SK-N-SH (cell line): ENCODE measurements at regions not wholly inside any gene's neighbourhood (a gene's known extent, or its start where the extent isn't known, plus 50 kb on each side); places are given as distances from the start of the nearest gene placed in this dataset.
"Not testable (repeated sequence)": the region's sequence is repeated elsewhere in the genome, so short reads cannot be mapped to it uniquely, and the experiment has no call there.

Source experiments
- CTCF ChIA-PET: fragments of 300-600, 350-600 bp; formaldehyde crosslinking; extraction: SDS; loops from one replicate; lab custom pipeline; 2021; lab: Yijun Ruan, JAX
- POLR2A ChIA-PET: fragments of 350-600 bp; sonication (Branson Sonifier 250); formaldehyde crosslinking; extraction: SDS; loops from one replicate; lab custom pipeline; 2020; ENCODE audit warnings: antibody characterized with exemption, inconsistent platforms; lab: Yijun Ruan, JAX
- DNase-seq: peaks from one replicate; pipeline ENCODE4 v3.0.0; 2012
- H2AFZ ChIP-seq: fragments of 200-600 bp; sonication (generic); 2 replicates; pipeline ENCODE4 v1.8.1; 2016; ENCODE audit warnings: antibody characterized with exemption, mild to moderate bottlenecking, low read depth
- H3F3A ChIP-seq: fragments of 200-600 bp; sonication (generic); replicated peaks from 2 replicates; pipeline ENCODE3; 2016; ENCODE audit warnings: antibody characterized with exemption, mild to moderate bottlenecking; ENCODE audit not compliant: insufficient read depth
- H3K27ac ChIP-seq, 2 experiments: fragments of 200-500 bp in 1 of 2; fragments of 200-600 bp in 1 of 2; sonication (Bioruptor generic) in 1 of 2; sonication (generic), shearing (Covaris generic) in 1 of 2; 2 replicates each; pipeline versions ENCODE4 v1.5.1 to v1.6.1; 2014 to 2016; ENCODE audit warnings: low read depth in 2 of 2, inconsistent platforms in 1 of 2, low read length in 1 of 2, mild to moderate bottlenecking in 1 of 2, mixed read lengths in 1 of 2
- H3K27me3 ChIP-seq: fragments of 200-600 bp; sonication (generic), shearing (Covaris generic); 2 replicates; pipeline ENCODE4 v1.6.1; 2016; ENCODE audit warnings: mixed run types; ENCODE audit not compliant: insufficient read depth
- H3K36me3 ChIP-seq, 2 experiments: fragments of 200-500 bp in 1 of 2; fragments of 200-600 bp in 1 of 2; sonication (Bioruptor generic) in 1 of 2; sonication (generic) in 1 of 2; replicated peaks in 1 of 2; 2 replicates each; pipeline versions ENCODE3 to v1.5.1; 2014 to 2016; ENCODE audit warnings: low read length in 1 of 2, mild to moderate bottlenecking in 1 of 2; ENCODE audit not compliant: insufficient read depth in 2 of 2, control insufficient read depth in 1 of 2
- H3K4me1 ChIP-seq, 2 experiments: fragments of 200-500 bp in 1 of 2; fragments of 200-600 bp in 1 of 2; sonication (Bioruptor generic) in 1 of 2; sonication (generic), shearing (Covaris generic) in 1 of 2; 2 replicates each; pipeline versions ENCODE4 v1.5.1 to v1.6.1; 2014 to 2016; ENCODE audit warnings: low read depth in 1 of 2, low read length in 1 of 2, mixed run types in 1 of 2; ENCODE audit not compliant: insufficient read depth in 2 of 2, control insufficient read depth in 1 of 2
- H3K4me2 ChIP-seq: fragments of 200-600 bp; sonication (generic), shearing (Covaris generic); 2 replicates; pipeline ENCODE4 v1.6.1; 2017; ENCODE audit warnings: mixed run types
- H3K4me3 ChIP-seq, 2 experiments: fragments of 200-500 bp in 1 of 2; fragments of 200-600 bp in 1 of 2; sonication (Bioruptor generic) in 1 of 2; sonication (generic), shearing (Covaris generic) in 1 of 2; 2 replicates each; pipeline versions ENCODE4 v1.5.1 to v1.8.1; 2014 to 2016; ENCODE audit warnings: low read depth in 2 of 2, inconsistent platforms in 1 of 2, low read length in 1 of 2, mild to moderate bottlenecking in 1 of 2, mixed read lengths in 1 of 2, moderate library complexity in 1 of 2
- H3K79me2 ChIP-seq: fragments of 200-600 bp; sonication (generic); 2 replicates; pipeline ENCODE4 v1.8.1; 2017; ENCODE audit warnings: mild to moderate bottlenecking; ENCODE audit not compliant: insufficient read depth
- H3K9ac ChIP-seq: fragments of 200-600 bp; sonication (generic); 2 replicates; pipeline ENCODE4 v1.6.1; 2017; ENCODE audit warnings: mixed run types
- H3K9me2 ChIP-seq: fragments of 200-600 bp; sonication (generic); 2 replicates; pipeline ENCODE4 v1.6.1; 2017; ENCODE audit warnings: mixed run types
- H3K9me3 ChIP-seq: fragments of 200-600 bp; sonication (generic); 2 replicates; pipeline ENCODE4 v1.6.1; 2017; ENCODE audit warnings: mixed run types, mild to moderate bottlenecking, moderate library complexity
- H4K20me1 ChIP-seq: fragments of 200-600 bp; sonication (generic); 2 replicates; pipeline ENCODE4 v1.6.1; 2017; ENCODE audit warnings: mild to moderate bottlenecking, mixed run types; ENCODE audit not compliant: insufficient read depth
- CHD2 ChIP-seq: fragments of 150-350 bp; IDR thresholded peaks from 2 replicates; pipeline ENCODE4 v1.6.1; 2018; ENCODE audit warnings: low read length; ENCODE audit not compliant: partially characterized antibody
- FOXM1 ChIP-seq: IDR thresholded peaks from 2 replicates; pipeline ENCODE4 v1.4.0; 2012; ENCODE audit warnings: low read depth, mild to moderate bottlenecking
- MEF2A ChIP-seq: IDR thresholded peaks from 2 replicates; pipeline ENCODE4 v1.4.0; 2012; ENCODE audit warnings: low read depth, borderline replicate concordance
- NRF1 ChIP-seq: IDR thresholded peaks from 2 replicates; pipeline ENCODE4 v1.6.1; 2012; ENCODE audit warnings: low read depth, mild to moderate bottlenecking, low read length
- RXRA ChIP-seq: IDR thresholded peaks from 2 replicates; pipeline ENCODE4 v1.4.0; 2012; ENCODE audit warnings: low read depth, mild to moderate bottlenecking, borderline replicate concordance
- TCF12 ChIP-seq: IDR thresholded peaks from 2 replicates; pipeline ENCODE4 v1.4.0; 2012
- TEAD4 ChIP-seq: IDR thresholded peaks from 2 replicates; pipeline ENCODE4 v1.4.0; 2012; ENCODE audit warnings: mild to moderate bottlenecking, borderline replicate concordance; ENCODE audit not compliant: insufficient read depth
- YY1 ChIP-seq: IDR thresholded peaks from 2 replicates; pipeline ENCODE4 v1.4.0; 2012; ENCODE audit warnings: low read depth, mild to moderate bottlenecking
- WGBS: methylation state at CpG from one replicate; pipeline ENCODE4 v1.1.6; 2017; ENCODE audit warnings: low lambda C conversion rate; 5-methylcytosine and 5-hydroxymethylcytosine counted together
- TF ChIP-seq, protein P1 (sequence below): IDR thresholded peaks from 2 replicates; pipeline ENCODE4; 2012

DNA sequence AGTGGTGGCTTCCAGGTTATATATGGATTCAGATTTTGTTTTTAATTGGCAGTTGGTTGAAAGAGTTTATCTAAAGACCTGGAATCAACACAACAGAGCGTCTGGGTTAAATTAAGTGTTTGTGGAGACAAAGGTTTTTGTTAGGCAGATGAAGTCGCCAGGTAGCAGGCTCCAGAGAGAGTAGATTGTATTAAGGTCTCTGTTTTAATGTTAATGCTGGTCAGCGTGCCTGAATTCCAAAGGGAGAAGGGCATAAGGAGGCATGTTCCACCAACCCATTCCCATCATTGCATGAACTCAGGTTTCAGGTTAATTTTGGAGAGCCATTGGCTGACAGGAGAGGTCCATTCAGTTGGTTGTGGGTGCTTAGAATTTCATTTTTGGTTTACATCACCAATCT lies 744.1 kb upstream of the GJE1 start:
- H3K4me1 ChIP-seq: 0 out of 4 replicates have a peak, but pooled peaks cover 0 to 3% of the 10 kb centered on the region in 2 experiments
- POLR2A ChIA-PET: no interaction called here

GRCh38 chr6:141370438-141370837 lies 762.3 kb upstream of the GJE1 start:
- H3K9me3 ChIP-seq: 0 out of 2 replicates have a peak, but pooled peaks cover 6% of the 10 kb centered on the region
- H3K27ac ChIP-seq: no peak overlapping the region
- H3K79me2 ChIP-seq: no peaks in the 10 kb centered on the region
- H4K20me1 ChIP-seq: no peaks in the 10 kb centered on the region
- no peaks in the 10 kb centered on the region for H3K27me3 ChIP-seq
- H3K36me3 ChIP-seq: no peaks in the 10 kb centered on the region
- no peak overlapping the region for H3K4me3 ChIP-seq
- no peak overlapping the region for H3K9ac ChIP-seq
- WGBS: 10% methylated on average over 2 of the region's 2 CpGs
- no peak overlapping the region for H2AFZ ChIP-seq
- no peak overlapping the region for H3K4me2 ChIP-seq
- DNase-seq: no peak
- no peaks in the 10 kb centered on the region for H3K9me2 ChIP-seq
- TF ChIP-seq, protein P1, sequence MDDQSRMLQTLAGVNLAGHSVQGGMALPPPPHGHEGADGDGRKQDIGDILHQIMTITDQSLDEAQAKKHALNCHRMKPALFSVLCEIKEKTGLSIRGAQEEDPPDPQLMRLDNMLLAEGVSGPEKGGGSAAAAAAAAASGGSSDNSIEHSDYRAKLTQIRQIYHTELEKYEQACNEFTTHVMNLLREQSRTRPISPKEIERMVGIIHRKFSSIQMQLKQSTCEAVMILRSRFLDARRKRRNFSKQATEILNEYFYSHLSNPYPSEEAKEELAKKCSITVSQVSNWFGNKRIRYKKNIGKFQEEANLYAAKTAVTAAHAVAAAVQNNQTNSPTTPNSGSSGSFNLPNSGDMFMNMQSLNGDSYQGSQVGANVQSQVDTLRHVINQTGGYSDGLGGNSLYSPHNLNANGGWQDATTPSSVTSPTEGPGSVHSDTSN: no peak
- POLR2A ChIA-PET: no interaction called here
- CTCF ChIA-PET: no interaction called here
- no peaks in the 10 kb centered on the region for H3F3A ChIP-seq
- no peaks in the 10 kb centered on the region for H3K4me1 ChIP-seq

More for the DNA sequence above, 744.1 kb upstream of the GJE1 start:
- H3K27me3 ChIP-seq: no peaks in the 10 kb centered on the region
- H3K4me2 ChIP-seq: no peak overlapping the region
- H3K9me3 ChIP-seq: no peaks in the 10 kb centered on the region
- H3K27ac ChIP-seq: no peak overlapping the region
- H3K36me3 ChIP-seq: no peaks in the 10 kb centered on the region
- CTCF ChIA-PET: no interaction called here
- TF ChIP-seq NRF1 (no peak), RXRA (no peak), FOXM1 (no peak), CHD2 (no peak), TEAD4 (no peak), MEF2A (no peak), YY1 (no peak), TCF12 (no peak)
- DNase-seq: no peak
- 29% methylated on average over 3 of the region's 3 CpGs for WGBS
- H3K79me2 ChIP-seq: no peaks in the 10 kb centered on the region
- H3K9me2 ChIP-seq: no peaks in the 10 kb centered on the region
- no peak overlapping the region for H3K4me3 ChIP-seq
- H2AFZ ChIP-seq: no peak overlapping the region
- no peaks in the 10 kb centered on the region for H4K20me1 ChIP-seq
- peaks cover 9% of the 10 kb centered on the region for H3F3A ChIP-seq
- H3K9ac ChIP-seq: no peak overlapping the region

GRCh38 chr6:141366796-141367195 lies 765.9 kb upstream of the GJE1 start:
- H3K4me3 ChIP-seq, H2AFZ ChIP-seq, H3K27me3 ChIP-seq, H3K9ac ChIP-seq, H4K20me1 ChIP-seq, H3K36me3 ChIP-seq, H3K27ac ChIP-seq, POLR2A ChIA-PET, H3F3A ChIP-seq, H3K4me2 ChIP-seq, H3K4me1 ChIP-seq, DNase-seq, H3K9me3 ChIP-seq, H3K79me2 ChIP-seq, H3K9me2 ChIP-seq, CTCF ChIA-PET: not testable (repeated sequence)
- WGBS: 8% methylated on average over 1 of the region's 1 CpG
